ENCODE measurements at regions not wholly inside any gene's neighbourhood (a gene's known extent, or its start where the extent isn't known, plus 50 kb on each side); places are given as distances from the start of the nearest gene placed in this dataset.

DNA sequence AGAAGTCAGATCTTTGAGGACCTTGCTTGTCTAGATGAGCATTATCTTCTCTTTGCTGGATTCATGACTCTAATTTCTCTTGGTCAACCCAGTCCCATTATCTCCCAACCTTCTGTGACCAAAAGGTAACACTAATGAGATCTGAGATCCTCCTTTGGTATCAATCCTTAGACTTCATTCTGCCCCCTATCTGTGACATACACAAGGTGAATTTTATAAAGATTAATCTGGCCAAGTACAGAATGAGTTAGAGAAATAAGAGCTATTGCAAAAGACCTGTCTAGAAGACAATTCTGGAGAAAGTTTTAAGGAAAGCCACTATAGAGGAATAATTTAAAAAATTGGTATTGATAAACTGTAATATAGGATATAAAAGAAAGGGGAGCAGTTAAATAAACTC lies 113.8 kb upstream of the KCNMB2 start:
- no peaks in the 10 kb centered on the region for H4K20me1 ChIP-seq (ENCODE audit: insufficient read depth)
- TF ChIP-seq EP300 (conservative IDR thresholded peaks at IDR 0.05; ENCODE audit: poor library complexity, severe bottlenecking) = no peak
- no peak for TF ChIP-seq POLR2AphosphoS5 (IDR thresholded peaks at IDR 0.05)
- TF ChIP-seq MXI1 (conservative IDR thresholded peaks at IDR 0.05; ENCODE audit: poor library complexity, severe bottlenecking) = no peak
- TF ChIP-seq, protein P1, sequence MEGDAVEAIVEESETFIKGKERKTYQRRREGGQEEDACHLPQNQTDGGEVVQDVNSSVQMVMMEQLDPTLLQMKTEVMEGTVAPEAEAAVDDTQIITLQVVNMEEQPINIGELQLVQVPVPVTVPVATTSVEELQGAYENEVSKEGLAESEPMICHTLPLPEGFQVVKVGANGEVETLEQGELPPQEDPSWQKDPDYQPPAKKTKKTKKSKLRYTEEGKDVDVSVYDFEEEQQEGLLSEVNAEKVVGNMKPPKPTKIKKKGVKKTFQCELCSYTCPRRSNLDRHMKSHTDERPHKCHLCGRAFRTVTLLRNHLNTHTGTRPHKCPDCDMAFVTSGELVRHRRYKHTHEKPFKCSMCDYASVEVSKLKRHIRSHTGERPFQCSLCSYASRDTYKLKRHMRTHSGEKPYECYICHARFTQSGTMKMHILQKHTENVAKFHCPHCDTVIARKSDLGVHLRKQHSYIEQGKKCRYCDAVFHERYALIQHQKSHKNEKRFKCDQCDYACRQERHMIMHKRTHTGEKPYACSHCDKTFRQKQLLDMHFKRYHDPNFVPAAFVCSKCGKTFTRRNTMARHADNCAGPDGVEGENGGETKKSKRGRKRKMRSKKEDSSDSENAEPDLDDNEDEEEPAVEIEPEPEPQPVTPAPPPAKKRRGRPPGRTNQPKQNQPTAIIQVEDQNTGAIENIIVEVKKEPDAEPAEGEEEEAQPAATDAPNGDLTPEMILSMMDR (IDR thresholded peaks at IDR 0.05; ENCODE audit: poor library complexity, severe bottlenecking) = no peak
- no peak for TF ChIP-seq SMC3 (conservative IDR thresholded peaks at IDR 0.05; ENCODE audit: poor library complexity)
- TF ChIP-seq, protein P2, sequence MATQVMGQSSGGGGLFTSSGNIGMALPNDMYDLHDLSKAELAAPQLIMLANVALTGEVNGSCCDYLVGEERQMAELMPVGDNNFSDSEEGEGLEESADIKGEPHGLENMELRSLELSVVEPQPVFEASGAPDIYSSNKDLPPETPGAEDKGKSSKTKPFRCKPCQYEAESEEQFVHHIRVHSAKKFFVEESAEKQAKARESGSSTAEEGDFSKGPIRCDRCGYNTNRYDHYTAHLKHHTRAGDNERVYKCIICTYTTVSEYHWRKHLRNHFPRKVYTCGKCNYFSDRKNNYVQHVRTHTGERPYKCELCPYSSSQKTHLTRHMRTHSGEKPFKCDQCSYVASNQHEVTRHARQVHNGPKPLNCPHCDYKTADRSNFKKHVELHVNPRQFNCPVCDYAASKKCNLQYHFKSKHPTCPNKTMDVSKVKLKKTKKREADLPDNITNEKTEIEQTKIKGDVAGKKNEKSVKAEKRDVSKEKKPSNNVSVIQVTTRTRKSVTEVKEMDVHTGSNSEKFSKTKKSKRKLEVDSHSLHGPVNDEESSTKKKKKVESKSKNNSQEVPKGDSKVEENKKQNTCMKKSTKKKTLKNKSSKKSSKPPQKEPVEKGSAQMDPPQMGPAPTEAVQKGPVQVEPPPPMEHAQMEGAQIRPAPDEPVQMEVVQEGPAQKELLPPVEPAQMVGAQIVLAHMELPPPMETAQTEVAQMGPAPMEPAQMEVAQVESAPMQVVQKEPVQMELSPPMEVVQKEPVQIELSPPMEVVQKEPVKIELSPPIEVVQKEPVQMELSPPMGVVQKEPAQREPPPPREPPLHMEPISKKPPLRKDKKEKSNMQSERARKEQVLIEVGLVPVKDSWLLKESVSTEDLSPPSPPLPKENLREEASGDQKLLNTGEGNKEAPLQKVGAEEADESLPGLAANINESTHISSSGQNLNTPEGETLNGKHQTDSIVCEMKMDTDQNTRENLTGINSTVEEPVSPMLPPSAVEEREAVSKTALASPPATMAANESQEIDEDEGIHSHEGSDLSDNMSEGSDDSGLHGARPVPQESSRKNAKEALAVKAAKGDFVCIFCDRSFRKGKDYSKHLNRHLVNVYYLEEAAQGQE (IDR thresholded peaks at IDR 0.05; ENCODE audit: borderline replicate concordance) = no peak
- TF ChIP-seq EZH2 (IDR thresholded peaks at IDR 0.05; ENCODE audit: borderline replicate concordance, insufficient read depth, low read length, poor library complexity, severe bottlenecking) = no peak
- no peaks in the 10 kb centered on the region for H3F3A ChIP-seq (ENCODE audit: insufficient read depth, low read length, poor library complexity, severe bottlenecking)
- no peaks in the 10 kb centered on the region for H3K36me3 ChIP-seq (ENCODE audit: insufficient read depth, low read length)
- H3K4me3 ChIP-seq (ENCODE audit: low read length) = no peak overlapping the region
- H2AFZ ChIP-seq (ENCODE audit: low read depth, low read length) = no peak overlapping the region
- no peaks in the 10 kb centered on the region for H3K9me3 ChIP-seq (ENCODE audit: low read length)
- no peaks in the 10 kb centered on the region for H3K27me3 ChIP-seq (ENCODE audit: insufficient read depth, low read depth, low read length)
- no peak overlapping the region for H3K9ac ChIP-seq (ENCODE audit: low read length)
- no peaks in the 10 kb centered on the region for H3K79me2 ChIP-seq (replicated peaks; ENCODE audit: insufficient read depth, low read length)
- no peaks in the 10 kb centered on the region for H3K9me2 ChIP-seq (ENCODE audit: insufficient read depth, low read length)
- no peak overlapping the region for H3K4me2 ChIP-seq (ENCODE audit: low read length)
- H3K27ac ChIP-seq (ENCODE audit: low read length) = no peak overlapping the region

DNA sequence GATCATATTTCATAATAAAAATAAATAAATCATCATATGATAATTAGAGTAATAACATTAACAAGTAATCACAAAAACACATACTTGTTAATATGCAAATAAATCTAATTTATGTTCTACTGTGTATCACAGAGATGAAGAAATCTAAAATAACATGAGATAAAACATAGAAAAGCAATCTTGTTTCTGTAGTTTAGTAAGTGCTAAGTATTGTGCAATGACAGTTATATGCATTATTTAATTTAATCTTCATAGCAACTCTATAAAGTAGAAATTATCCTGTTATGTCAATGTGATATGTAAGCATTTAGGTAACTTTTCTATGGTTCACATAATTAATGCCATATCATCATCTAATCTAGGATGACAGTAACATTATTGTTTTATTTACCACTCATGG lies 108.2 kb upstream of the KCNMB2 start:
- Histone ChIP-seq H3K79me2 (replicated peaks; ENCODE audit: insufficient read depth, low read length) (no peaks in the 10 kb centered on the region), H3K4me2 (ENCODE audit: low read length) (no peak overlapping the region), H3K9me3 (ENCODE audit: low read length) (no peaks in the 10 kb centered on the region), H3K36me3 (ENCODE audit: insufficient read depth, low read length) (no peaks in the 10 kb centered on the region), H3K9me2 (ENCODE audit: insufficient read depth, low read length) (no peaks in the 10 kb centered on the region), H3K9ac (ENCODE audit: low read length) (no peak overlapping the region), H3K27ac (ENCODE audit: low read length) (no peak overlapping the region), H3K4me3 (ENCODE audit: low read length) (no peak overlapping the region), H2AFZ (ENCODE audit: low read depth, low read length) (no peak overlapping the region), H4K20me1 (ENCODE audit: insufficient read depth) (no peaks in the 10 kb centered on the region), H3F3A (ENCODE audit: insufficient read depth, low read length, poor library complexity, severe bottlenecking) (no peaks in the 10 kb centered on the region), H3K27me3 (ENCODE audit: insufficient read depth, low read depth, low read length) (no peaks in the 10 kb centered on the region)
- TF ChIP-seq POLR2AphosphoS5 (IDR thresholded peaks at IDR 0.05) (no peak), EP300 (conservative IDR thresholded peaks at IDR 0.05; ENCODE audit: poor library complexity, severe bottlenecking) (no peak)
- TF ChIP-seq, protein P1 (IDR thresholded peaks at IDR 0.05; ENCODE audit: poor library complexity, severe bottlenecking) = no peak

All from neural cell (in vitro differentiated cells).